ENCODE measurements at regions not wholly inside any gene's neighbourhood (a gene's known extent, or its start where the extent isn't known, plus 50 kb on each side); places are given as distances from the start of the nearest gene placed in this dataset.

DNA sequence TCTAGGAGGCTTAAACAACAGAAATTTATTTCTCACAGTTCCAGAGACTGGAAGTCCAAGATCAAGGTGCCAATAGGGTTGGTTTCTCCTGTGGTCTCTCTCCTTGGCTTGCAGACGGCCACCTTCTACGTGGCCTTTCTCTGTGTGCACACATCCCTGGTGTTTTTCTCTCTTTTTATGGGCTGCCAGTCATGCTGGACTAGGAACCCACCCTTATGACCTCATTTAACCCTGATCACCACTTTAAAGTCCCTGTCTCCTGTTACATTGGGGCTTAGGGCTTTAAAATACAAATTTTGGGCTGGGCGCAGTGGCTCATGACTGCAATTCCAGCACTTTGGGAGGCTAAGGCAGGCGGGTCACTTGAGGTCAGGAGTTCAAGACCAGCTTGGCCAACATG is 157.1 kb downstream of the TLE1 start:
- DNase-seq (ENCODE audit: low spot score), result no peak

DNA sequence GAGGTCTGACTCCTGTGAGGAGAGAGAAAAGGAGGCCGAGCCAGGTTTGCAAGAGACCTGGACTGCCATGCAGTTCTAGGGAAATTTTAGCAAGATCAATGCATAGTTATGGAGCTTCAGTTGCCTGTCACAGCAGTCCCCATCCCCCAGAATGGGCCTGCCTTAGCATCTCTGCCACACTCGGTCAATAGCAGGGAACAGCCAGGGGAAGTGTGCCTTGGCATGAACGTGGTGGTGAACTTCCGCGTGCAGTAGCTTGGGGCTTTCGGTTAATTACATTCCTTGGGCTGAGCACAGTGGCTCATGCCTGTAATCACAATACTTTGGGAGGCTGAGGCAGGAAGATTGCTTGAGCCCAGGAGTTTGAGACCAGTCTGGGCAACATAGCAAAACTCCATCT is 157.8 kb downstream of the TLE1 start:
- DNase-seq (ENCODE audit: low spot score), result no peak

DNA sequence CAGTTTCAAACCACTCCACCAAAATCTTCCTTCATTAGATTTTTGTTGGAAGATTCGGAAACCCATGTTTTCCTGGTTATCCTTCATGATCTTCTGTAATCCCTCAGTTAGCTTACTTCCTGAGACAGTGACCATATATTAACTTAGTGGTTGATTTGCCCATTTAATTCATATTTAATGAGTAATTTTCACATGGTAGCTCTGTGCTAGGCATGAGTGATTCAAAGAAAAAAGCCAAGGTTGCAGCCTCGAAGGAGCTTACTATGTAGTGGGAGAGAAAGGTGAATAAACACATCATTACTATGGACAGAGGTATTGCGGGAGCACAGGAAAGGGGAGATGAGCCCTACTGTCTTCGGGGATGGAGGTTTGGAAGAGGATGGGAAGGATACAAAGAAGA is 158.5 kb downstream of the TLE1 start:
- no peak for DNase-seq (ENCODE audit: low spot score)

DNA sequence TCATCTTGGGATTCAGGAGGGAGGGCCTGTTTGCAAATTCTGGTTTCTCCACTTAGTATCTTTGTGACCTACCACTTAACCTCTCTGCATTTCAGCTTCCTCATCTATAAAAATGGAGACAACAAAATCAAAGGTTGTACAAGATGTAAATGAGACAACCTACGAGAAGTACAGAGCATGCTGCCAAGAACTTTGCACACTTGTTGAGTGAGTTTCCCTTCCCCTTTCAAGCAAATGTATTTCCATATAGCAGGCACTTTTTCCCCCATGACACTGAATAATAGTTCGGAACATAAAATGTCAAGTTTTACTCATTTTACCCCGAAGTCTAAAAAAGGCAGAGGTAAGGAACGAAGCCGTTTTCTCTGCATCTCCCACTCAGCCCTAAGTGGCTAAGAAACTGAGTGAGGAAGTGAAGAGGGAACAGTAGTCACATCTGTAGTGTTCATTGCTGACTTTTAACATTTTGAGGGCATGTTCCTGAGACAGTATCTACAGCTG is 159.0 kb downstream of the TLE1 start:
- DNase-seq (ENCODE audit: low spot score), result no peak

DNA sequence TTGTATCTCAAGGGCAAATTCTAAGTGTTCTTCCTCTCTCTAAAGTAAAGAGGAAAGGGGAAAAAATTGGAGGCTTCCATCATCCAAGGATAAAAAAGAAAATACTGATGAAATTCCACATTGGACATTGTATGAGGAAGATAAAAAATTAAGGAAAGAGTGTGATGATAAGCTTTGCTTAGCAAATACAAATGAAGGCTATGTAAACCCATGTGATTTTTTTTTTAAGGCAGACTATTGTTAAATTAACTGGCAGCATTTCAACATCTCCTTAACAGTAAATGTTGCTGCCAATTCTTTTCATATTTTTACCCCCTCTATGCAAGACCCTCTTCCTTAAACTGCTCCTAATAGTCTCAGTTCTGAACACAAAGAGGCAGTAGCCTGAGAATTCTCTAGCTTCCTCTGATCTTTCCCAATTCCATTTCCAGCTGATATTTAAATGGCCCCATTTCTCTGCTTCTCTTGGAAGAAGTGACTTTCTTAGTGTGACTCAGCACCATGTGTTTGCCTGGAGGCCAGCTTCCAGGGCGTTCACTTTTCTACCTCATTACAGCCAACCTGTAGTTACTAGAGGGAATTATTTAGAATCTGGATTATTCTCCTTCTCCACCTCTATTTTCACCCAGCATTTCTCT is 159.7 kb downstream of the TLE1 start:
- DNase-seq (ENCODE audit: low spot score), result peak; percentile 61

DNA sequence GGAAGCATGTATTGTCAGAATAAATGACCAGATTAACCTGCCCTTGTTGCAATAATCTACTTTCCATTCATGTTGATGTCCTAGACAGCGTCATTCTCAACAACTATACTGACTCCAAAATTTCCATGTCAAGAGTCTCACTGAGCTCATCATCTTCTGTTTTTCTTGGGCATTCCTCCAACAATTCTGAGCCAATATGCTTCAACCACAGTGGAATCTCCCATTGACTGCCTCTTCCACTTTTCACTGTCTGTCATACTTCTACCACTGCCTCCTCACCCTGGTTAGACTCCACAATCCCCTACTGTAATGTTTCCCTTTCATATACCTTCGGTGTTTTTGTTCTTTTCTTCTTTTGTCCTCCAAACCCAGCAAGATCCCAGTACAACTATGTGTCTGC is 162.8 kb downstream of the TLE1 start:
- no peak for DNase-seq (ENCODE audit: low spot score)

DNA sequence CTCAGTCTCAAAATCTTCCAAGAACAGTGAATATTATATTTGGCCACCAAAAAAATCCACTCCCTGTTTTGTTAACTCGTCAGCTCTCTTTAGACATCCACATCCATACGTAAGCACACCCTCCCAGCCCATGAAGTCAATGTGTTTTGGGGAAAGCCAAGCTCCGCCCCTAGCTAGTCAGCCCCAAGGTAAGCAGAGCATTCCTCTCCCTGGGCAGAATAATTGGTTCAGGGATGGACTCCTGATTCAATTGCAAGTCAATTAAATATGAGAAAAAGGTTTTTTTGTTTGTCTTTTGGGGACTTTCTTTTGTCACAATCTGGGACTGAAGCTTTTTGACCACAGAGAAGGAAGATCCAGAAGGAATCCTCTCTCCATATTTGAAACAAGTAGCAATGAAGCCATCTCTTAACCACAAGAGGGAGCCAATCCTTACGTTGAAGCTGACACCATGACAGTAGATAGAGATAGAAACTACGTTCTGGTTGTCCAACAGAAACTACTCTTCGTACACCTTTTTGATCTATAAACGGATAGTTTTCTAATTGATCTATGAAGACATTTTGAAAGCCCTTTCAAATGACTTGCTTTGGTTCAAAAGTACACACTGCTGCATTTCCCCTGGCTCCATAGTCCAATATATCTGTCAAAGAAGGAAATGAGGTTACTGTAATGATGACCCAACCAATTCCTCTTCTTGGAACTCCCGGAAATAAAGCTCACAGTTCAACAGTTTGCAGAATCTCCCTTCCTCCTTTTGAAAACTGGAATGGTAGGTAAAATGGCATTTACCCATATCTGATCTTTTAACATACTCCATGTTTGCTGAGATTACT is 166.4 kb downstream of the TLE1 start:
- peak; percentile 84 for DNase-seq (ENCODE audit: low spot score)

DNA sequence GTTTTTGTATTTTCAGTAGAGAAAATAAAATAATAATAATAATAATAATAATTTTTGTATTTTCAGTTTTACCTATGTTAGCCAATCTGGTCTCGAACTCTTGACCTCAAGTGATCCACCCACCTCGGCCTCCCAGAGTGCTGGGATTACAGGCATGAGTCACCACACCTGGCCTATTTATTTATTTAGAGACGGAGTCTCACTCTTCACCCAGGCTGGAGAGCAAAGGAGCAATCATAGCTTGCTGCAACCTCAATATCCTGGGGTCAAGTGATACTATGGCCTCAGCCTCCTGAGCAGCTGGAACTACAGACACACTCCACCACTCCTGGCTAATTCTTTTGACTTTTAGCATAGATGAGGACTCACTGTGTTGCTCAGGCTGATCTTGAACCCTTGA is 167.5 kb downstream of the TLE1 start:
- no peak for DNase-seq (ENCODE audit: low spot score)

DNA sequence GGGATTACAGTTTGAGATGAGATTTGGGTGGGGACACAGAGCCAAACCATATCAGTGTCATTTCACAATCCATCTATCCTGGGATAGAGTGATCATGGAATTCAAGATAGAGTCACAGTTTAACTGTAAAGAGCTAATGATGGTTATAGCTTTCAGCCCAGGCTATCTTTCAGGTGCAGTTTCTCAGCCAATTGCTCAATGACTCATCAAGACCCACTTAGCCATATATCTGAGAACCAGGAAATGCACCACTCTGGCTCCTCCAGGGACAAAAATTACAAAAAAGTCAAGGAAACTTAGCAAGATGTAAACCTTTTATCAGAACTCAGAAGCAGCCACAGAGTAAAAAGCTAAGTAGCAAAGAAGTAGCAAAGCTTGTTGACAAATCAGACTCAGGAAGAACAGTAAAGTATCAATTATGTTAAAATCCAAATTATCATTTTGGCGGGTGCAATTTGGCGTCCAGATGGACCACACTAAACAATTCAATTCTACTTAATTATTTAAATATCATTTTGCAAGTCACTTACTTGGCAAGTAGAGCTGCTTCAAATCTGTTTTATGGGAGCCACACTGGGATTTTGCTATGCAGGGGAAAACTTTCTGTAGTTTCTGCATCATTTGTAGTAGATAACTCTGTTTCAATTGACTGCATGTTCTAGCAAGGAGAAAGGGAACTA is 169.4 kb downstream of the TLE1 start:
- no peak for DNase-seq (ENCODE audit: low spot score)

DNA sequence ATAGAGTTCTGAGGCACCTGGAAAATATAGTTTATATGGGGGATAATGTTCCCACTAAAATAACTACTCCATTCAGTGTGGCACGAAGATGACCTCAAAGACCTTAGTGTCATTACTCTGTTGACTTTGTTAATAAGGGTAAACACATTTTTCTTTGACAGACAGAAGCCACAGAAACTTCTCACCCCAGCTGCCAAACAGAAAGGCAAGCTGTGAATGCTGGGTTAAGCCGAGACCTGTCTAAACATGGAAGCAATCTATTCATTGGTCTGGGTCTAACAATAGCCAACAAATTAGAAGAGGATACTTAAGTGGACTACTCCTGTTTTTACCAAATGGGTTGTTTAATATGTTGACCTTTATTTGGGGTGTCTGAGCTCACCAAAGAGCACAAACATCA is 171.4 kb downstream of the TLE1 start:
- no peak for DNase-seq (ENCODE audit: low spot score)

DNA sequence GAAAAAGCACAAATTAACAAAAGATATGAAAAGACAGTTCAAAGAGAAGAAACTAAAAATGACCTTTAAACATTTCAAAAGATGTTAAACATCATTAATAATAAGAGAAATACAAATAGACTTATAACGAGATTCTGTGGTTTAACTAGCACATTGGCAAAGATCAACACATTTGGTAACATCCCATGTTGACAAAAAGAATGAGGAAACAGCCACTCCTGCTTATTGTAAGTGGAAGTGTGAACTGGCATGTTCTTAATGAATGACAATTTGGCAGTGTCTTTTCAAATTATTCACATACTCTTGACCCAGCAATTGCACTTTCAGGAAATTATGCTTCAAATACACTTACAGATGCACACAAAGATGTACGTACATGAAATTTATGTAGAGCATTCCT is 176.3 kb downstream of the TLE1 start:
- DNase-seq (ENCODE audit: low spot score), result no peak

DNA sequence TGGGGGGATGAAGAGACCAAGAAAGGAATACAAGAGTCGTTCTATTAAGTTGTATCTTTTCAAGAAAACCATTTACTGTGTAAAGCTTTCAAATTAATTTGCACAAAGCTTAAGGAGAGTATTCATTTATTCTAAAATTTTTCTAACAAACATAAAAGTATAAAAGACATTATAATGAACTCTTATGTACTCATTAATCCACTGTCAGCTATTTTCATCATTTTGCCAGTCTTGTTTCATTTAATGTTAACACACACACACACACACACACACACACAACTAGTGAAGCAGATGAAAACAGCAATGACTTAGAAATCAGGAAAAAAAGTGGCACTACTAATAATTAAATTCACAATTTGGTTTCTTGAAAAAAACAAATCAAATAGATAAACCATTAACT is 176.7 kb downstream of the TLE1 start:
- DNase-seq (ENCODE audit: low spot score), result no peak

DNA sequence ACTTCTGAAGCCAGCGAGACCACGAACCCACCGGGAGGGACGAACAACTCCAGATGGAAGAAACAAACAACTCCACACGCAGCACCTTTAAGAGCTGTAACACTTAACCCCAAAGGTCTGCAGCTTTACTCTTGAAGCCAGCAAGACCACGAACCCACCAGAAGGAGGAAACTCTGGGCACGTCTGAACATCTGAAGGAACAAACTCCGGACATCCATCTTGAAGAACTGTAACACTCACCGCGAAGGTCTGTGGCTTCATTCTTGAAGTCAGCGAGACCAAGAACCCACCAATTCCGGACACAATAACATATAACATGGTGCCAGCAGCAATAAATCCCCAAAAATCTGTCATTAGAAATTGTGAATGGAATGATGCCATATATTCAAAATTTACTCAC is 180.9 kb downstream of the TLE1 start:
- no peak for DNase-seq (ENCODE audit: low spot score)

DNA sequence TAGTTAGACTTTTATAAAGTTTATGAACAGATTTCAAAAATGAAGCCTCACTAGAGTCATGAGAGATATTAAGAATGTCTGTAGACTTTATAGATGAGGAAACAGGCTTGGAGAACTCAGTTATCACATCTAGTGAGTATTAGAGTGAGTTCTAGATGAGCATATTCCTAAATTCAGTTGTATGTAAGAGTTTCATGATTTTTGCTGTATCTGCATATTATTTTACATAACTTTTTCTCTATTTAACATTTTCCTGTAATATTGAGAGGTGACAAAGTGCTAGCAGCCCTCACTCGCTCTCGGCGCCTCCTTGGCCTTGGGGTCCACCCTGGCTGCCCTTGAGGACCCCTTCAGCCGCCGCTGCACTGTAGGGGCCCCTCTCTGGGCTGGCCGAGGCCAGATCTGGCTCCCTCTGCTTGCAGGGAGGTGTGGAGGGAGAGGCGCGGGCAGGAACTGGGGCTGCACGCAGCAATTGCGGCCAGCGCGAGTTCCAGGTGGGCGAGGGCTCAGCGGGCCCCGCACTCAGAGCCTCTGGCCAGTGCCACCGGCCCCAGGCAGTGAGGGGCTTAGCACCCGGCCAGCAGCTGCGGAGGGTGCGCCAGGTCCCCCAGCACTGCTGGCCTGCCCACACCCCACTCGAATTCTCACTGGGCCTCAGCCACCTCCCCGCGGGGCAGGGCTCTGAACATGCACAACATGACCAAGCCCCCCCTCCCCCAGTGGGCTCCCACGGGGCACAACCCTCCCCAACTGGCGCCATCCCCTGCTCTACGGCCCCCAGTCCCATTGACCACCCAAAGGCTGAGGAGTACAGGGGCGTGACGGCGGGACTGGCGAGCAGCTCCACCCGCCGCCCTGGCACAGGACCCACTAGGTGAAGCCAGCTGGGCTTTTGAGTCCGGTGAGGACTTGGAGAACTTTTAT is 182.1 kb downstream of the TLE1 start:
- DNase-seq (ENCODE audit: low spot score), result no peak

DNA sequence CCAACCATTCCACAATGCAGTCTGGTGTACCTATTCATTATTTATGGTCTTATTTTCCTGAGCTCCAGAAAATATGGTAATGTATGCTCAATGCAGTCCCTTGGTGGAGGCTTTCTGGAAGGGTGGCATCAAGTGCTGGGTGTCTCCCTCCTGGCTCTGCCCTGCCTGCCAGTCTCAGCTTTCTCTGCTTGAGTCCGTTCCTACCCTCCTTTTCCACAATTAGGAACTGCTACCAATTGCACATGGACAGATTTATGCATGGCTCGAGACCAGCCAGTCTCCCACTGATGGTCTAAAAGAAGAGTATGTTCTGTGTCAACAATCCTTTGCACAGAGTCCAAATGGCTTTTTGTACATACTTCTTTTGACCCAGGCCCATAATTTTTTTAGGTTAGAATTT is 189.8 kb downstream of the TLE1 start:
- no peak for DNase-seq (ENCODE audit: low spot score)

DNA sequence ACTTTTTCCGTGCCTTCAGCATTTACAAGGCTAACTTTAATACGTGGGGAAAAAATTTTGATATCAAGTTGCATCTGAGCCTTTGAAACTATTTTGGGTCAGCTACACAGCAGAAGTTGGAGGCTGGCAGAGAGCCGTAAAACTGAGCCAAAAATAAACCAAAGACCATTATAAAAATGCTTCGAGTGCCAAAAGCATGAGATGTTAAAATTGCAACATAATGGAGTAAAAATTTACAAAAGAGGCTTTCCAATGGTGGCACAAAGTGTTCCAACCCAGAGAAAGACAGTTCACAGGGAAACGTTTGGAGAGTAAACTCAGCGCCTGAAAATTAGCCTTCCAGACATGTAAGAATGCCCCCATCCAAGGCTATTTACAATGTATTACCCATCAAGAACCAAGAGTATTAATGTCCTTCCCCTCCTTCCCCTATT is 190.3 kb downstream of the TLE1 start:
- DNase-seq (ENCODE audit: low spot score), result no peak

DNA sequence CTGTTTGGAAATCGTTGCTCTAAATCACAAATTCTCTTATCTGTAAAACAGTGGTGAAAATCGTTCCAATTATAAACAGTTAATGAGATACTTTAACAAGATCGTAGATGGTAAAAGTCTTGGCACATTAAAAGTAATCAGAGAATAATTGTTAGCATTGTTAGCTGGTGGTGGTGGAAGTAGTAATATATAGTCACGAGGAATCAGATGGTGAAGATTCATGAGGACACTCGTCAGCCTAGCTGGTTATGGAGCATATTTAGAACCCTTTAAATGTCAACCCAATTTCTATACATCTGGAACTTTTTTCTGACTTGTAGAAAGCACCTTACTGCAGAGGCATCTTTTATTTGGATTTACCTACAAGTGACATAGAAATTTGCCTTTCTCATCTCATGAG is 190.8 kb downstream of the TLE1 start:
- peak; percentile 66 for DNase-seq (ENCODE audit: low spot score)

DNA sequence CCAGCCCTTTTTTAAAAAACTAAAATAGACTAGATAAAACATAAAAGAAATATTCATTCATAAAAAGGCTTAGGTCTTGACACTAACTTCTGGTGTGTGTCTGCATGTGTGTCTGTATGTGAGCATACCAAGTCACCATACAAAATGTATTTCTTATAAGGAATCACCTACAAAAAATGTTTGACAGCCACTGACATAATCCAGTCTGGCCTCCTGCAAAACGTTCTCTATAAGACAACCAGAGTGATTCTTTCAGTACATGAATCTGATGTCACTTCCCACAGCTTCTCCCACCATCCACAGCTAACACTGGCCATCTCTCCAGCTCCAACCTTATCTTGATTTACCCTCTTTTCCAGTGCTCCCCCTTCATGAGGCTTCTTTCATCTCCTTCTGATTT is 192.3 kb downstream of the TLE1 start:
- no peak for DNase-seq (ENCODE audit: low spot score)

DNA sequence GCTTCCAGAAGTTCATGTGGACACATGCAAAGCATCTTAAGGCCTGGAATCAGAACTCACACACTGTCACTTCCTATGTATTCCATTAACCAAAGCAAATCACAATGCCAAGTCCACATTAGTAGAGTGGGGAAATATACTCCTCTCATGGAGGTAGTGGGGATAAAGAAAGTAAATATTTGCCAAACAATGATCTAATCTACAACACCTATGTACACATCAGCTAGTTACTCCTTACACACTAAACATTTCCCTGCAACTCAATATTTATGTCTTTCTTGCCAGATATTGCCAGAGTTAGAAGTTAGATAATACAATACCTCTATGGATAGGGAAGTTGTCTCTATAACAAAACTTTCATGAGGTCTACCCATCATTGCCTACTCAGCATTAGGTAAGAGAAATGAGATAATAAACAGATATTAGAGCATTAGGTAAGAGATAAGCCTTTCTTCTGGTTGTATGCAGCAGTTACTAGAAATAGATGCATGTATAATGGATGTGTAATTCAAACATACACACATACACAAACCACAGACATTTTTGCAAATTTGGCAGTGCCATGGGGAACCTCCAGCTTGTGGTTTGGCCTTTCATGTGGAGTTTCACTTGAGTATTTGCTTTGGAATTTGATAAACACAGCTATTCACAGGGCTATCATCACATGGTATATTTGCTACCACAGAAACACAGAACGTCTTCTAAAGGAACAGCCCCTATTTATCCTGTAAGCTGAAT is 196.5 kb downstream of the TLE1 start:
- DNase-seq (ENCODE audit: low spot score), result peak; percentile 84

DNA sequence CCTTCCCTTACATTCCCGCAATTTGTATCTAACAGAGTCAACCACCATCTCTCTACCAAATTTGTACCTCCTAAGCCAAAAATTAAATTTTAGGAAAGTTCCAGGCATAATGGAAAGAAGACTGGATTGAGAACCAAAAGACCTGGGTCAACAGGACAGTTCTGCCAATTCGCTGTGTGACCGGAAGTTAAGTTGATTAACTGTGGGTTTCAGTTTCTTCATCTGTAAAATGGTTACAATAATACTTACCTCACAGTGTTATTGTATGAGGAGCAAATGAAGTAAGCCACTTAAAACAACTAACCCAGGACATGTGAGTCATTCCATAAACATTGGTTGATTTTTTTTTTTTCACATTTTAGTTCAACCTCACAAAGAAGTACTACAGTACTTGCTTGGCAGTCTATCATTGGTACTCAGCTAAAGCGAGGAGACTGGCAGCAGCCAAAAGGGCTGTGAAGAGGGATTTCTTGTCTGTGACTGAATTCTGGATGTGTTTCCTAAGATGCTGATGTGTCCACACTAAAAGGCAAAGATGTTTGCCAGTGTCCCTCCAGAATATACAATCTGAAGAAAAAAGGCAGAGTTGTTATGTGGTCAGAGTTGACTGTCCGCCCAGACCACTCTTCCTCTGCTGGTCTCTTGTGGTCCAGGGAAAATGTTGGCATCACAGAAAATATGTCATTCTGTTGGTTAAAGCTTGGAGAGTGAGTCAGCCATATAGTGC is 198.6 kb downstream of the TLE1 start:
- peak; percentile 28 for DNase-seq (ENCODE audit: low spot score)

DNA sequence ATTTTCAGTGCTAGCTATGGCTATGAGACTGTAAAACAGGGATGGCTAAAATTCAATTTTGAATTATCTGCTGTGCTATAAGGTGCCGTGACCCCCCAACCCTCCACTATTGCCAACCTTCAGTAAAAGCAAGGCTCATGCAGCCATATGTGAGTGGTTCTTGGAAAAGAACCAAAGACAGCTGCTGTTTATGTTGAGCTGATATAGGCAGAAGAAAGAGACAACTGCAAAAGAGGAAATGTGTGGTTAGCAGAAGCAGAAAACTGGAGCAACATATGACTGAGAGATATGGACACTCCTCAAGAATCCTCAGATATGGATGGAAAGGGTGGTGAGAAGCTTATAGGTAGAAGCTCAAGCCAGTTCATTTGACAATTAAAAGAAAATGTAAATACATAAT is 200.3 kb downstream of the TLE1 start:
- DNase-seq (ENCODE audit: low spot score), result no peak
